ENCODE measurements at regions not wholly inside any gene's neighbourhood (a gene's known extent, or its start where the extent isn't known, plus 50 kb on each side); places are given as distances from the start of the nearest gene placed in this dataset.

DNA sequence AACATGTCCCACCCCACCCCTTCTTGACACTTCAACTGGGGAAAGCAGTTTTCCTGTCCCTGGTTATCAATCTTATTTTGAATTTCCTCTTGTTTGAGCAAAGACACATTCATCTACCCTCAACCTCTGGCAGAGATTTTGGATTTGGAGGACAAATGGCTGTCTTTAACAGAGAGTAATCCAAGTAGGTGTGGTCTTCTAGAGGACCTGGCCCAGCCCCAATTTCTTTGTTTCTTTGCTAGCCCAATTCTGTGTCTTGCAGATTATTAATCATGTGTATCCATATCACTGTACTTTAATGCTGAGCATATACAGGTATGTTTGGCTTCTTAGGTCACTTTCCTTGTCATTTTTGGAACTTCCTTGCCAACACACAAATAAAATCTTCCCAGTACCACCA is 58.8 kb upstream of the ADCY1 start:
- no peak for TF ChIP-seq SUZ12 (IDR thresholded peaks at IDR 0.05; ENCODE audit: extremely low read depth, insufficient read depth, insufficient read length)
- no peak for TF ChIP-seq ZNF274 (IDR thresholded peaks at IDR 0.05; ENCODE audit: low read depth, low read length)
